Spleen (tissue), 11 donors: ENCODE measurements at regions not wholly inside any gene's neighbourhood (a gene's known extent, or its start where the extent isn't known, plus 50 kb on each side); places are given as distances from the start of the nearest gene placed in this dataset.
A peak's percentile ranks its signal among the peaks of the same experiment; 100 is the strongest.

Experiments used
- DNase-seq: peaks from one replicate; pipeline ENCODE4 v3.0.0-alpha.2; 2020
- H3K27ac ChIP-seq, 8 donors: fragments of 200-600 bp; sonication (generic) in 7 of 8; 1 replicate in 4 of 8; 2 replicates in 4 of 8; pipeline versions ENCODE4 v1.5.0 to v1.8.0; 2016 to 2021; ENCODE audit warnings: inconsistent platforms in 4 of 8, mild to moderate bottlenecking in 4 of 8, moderate library complexity in 1 of 8
- H3K27me3 ChIP-seq, 7 donors: fragments of 200-600 bp; sonication (generic) in 6 of 7; replicated peaks in 1 of 7; 1 replicate in 4 of 7; 2 replicates in 3 of 7; pipeline versions ENCODE4 v1.5.0 to v1.8.0; 2016 to 2021; ENCODE audit warnings: inconsistent platforms in 3 of 7, mild to moderate bottlenecking in 1 of 7
- H3K36me3 ChIP-seq, 6 donors: fragments of 200-600 bp; sonication (generic) in 5 of 6; 1 replicate in 4 of 6; 2 replicates in 2 of 6; pipeline versions ENCODE4 v1.5.0 to v1.8.0; 2016 to 2021; ENCODE audit warnings: inconsistent platforms in 2 of 6
- H3K4me1 ChIP-seq, 6 donors: fragments of 200-600 bp; sonication (generic) in 5 of 6; 1 replicate in 3 of 6; 2 replicates in 3 of 6; pipeline versions ENCODE4 v1.5.0 to v1.8.0; 2016 to 2021; ENCODE audit warnings: inconsistent platforms in 3 of 6
- H3K4me3 ChIP-seq, 8 donors: fragments of 200-600 bp; sonication (generic) in 7 of 8; 1 replicate in 4 of 8; 2 replicates in 4 of 8; pipeline versions ENCODE4 v1.5.0 to v1.8.0; 2016 to 2021; ENCODE audit warnings: inconsistent platforms in 4 of 8, mild to moderate bottlenecking in 4 of 8, moderate library complexity in 2 of 8
- H3K9me3 ChIP-seq, 8 donors: fragments of 200-600 bp; sonication (generic) in 7 of 8; 1 replicate in 4 of 8; 2 replicates in 4 of 8; pipeline versions ENCODE4 v1.5.0 to v1.8.0; 2016 to 2021; ENCODE audit warnings: inconsistent platforms in 4 of 8
- POLR2A ChIP-seq, 3 donors: fragments of 450-650 bp; IDR thresholded peaks; one replicate each; pipeline ENCODE4 v1.5.1; 2017; ENCODE audit warnings: antibody characterized with exemption in 3 of 3, mild to moderate bottlenecking in 1 of 3
- POLR2AphosphoS5 ChIP-seq, 3 donors: sonication (generic); formaldehyde crosslinking; IDR thresholded peaks; one replicate each; pipeline ENCODE4 v1.5.1; 2017; ENCODE audit warnings: antibody characterized with exemption in 3 of 3
- WGBS, 5 donors: extraction: QIAGEN DNeasy Blood & Tissue Kit in 3 of 5; methylation state at CpG; one replicate each; pipeline versions ENCODE4 v1.1.5 to v1.1.7; 2013 to 2018; 5-methylcytosine and 5-hydroxymethylcytosine counted together
- intact Hi-C: fragments of 100-400 bp; cut with DNase I; formaldehyde crosslinking; loops from one replicate; pipeline ENCODE4 v1.15.0; 2023; ENCODE audit warnings: low total_unique reads
- TF ChIP-seq, protein P1 (sequence below), 11 experiments: fragments of 200-600 bp in 7 of 11; fragments of 450-650 bp in 4 of 11; sonication (generic) in 4 of 11; IDR thresholded peaks in 8 of 11; conservative IDR thresholded peaks in 3 of 11; 1 replicate in 7 of 11; 2 replicates in 4 of 11; pipeline versions ENCODE4 v1.4.0 to v1.8.0; 2016 to 2021; ENCODE audit warnings: antibody characterized with exemption in 11 of 11, inconsistent platforms in 4 of 11, mild to moderate bottlenecking in 1 of 11
- donor health status: healthy with polysubstance abuse.
- donor health status: DM: no; HTN: no; CAD: no; lungs with moderate emphysema.
- donor health status: DM: no; HTN: no; CAD: no.
- donor health status: Bipolar disorder and iron deficiency.
- donor health status: healthy.
- donor health status: DM: no; HTN: no; CAD: no.
- donor health status: DM: yes; HTN: yes; CAD: no.

DNA sequence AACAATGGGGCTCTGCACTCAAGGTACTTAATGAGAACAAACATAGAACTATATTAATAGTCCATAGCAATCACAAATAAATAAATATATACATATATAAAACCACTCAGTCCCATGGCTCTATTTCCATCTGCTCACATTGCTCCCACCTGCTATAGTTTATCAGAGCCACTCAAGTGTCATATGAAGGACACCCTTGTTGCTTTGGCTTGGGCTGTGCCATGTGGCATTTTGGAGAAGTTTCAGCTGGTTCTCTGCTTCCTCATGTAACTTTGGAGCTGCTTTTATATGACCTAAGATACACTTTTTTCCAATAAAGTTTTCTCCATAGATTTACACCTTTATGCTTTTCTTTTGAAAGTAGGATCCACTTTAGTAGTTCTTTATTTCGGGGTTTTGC lies 126.4 kb downstream of the KCNJ2 start:
- Histone ChIP-seq H3K27ac (peak overlapping the region in 7 of 8 donors; percentile 15 to 87 (median 63)), H3K4me3 (no peak overlapping the region), H3K36me3 (no peaks in the 10 kb centered on the region), H3K9me3 (peaks cover 0 to 4% (median 0%) of the 10 kb centered on the region in 8 donors), H3K4me1 (peaks cover 0 to 20% (median 0%) of the 10 kb centered on the region in 6 donors), H3K27me3 (no peaks in the 10 kb centered on the region)
- TF ChIP-seq, protein P1, sequence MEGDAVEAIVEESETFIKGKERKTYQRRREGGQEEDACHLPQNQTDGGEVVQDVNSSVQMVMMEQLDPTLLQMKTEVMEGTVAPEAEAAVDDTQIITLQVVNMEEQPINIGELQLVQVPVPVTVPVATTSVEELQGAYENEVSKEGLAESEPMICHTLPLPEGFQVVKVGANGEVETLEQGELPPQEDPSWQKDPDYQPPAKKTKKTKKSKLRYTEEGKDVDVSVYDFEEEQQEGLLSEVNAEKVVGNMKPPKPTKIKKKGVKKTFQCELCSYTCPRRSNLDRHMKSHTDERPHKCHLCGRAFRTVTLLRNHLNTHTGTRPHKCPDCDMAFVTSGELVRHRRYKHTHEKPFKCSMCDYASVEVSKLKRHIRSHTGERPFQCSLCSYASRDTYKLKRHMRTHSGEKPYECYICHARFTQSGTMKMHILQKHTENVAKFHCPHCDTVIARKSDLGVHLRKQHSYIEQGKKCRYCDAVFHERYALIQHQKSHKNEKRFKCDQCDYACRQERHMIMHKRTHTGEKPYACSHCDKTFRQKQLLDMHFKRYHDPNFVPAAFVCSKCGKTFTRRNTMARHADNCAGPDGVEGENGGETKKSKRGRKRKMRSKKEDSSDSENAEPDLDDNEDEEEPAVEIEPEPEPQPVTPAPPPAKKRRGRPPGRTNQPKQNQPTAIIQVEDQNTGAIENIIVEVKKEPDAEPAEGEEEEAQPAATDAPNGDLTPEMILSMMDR (IDR thresholded peaks at IDR 0.05 in 8 of 11, conservative IDR thresholded peaks at IDR 0.05 in 3 of 11): no peak
- TF ChIP-seq POLR2AphosphoS5 (IDR thresholded peaks at IDR 0.05) (no peak), POLR2A (IDR thresholded peaks at IDR 0.05) (no peak)
- intact Hi-C loops: no loop called here
- DNase-seq: no peak
- WGBS, 5 donors: 83 to 93% (median 89%) methylated on average over 1 of the region's 1 CpG

DNA sequence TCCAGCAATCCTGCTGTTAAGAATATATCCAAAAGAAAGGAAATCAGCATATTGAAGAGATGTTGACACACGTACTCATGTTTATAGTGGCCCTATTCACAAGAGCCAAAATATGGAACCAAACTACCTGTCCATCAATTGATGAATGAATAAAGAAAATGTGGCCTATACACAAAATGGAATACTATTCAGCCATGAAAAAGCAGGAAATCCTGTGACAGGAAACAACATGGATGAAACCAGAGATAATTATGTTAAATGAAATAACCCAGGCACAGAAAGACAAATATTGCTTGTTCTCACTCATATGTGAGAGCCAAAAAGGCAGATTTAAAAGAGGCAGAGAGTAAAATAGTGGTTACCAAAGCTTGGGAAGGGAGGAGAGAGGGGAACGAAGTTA lies 127.1 kb downstream of the KCNJ2 start:
- no peak overlapping the region for H3K4me3 ChIP-seq
- peak overlapping the region in 4 of 8 donors; percentile 63 to 87 (median 71) for H3K27ac ChIP-seq
- no peaks in the 10 kb centered on the region for H3K36me3 ChIP-seq
- intact Hi-C loops: no loop called here
- H3K27me3 ChIP-seq: no peaks in the 10 kb centered on the region
- peaks cover 0 to 20% (median 0%) of the 10 kb centered on the region in 6 donors for H3K4me1 ChIP-seq
- H3K9me3 ChIP-seq: peaks cover 0 to 8% (median 0%) of the 10 kb centered on the region in 8 donors
- 84 to 97% (median 90%) methylated on average over 2 of the region's 2 CpGs for WGBS, 5 donors
- TF ChIP-seq POLR2AphosphoS5 (IDR thresholded peaks at IDR 0.05) (no peak), POLR2A (IDR thresholded peaks at IDR 0.05) (no peak)
- TF ChIP-seq, protein P1 (IDR thresholded peaks at IDR 0.05 in 8 of 11, conservative IDR thresholded peaks at IDR 0.05 in 3 of 11): no peak
- DNase-seq: no peak

DNA sequence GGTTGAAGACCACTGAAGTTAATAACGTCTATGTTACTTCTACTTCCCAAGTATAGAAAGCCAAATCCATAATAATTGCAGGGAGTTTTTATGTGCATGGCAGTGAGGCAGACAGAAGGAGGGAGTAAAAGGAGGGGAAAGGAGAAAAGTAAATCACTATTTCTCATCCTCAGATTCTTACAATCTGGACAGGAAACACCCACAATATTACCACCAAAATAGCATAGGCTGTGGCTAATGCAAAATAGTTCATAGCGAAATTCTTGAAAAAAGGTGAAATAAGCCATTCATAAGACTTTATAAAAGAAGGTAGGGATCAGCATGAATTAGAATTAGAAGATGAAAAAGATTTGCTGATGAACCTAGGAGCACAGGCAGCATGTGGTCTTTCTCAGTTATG lies 128.1 kb downstream of the KCNJ2 start:
- 64 to 84% (median 73%) methylated on average over 2 of the region's 2 CpGs for WGBS, 5 donors
- H3K36me3 ChIP-seq: no peaks in the 10 kb centered on the region
- no peak overlapping the region for H3K27ac ChIP-seq
- H3K27me3 ChIP-seq: no peaks in the 10 kb centered on the region
- DNase-seq: no peak
- TF ChIP-seq POLR2A (IDR thresholded peaks at IDR 0.05) (no peak), POLR2AphosphoS5 (IDR thresholded peaks at IDR 0.05) (no peak)
- TF ChIP-seq, protein P1 (IDR thresholded peaks at IDR 0.05 in 8 of 11, conservative IDR thresholded peaks at IDR 0.05 in 3 of 11): no peak
- H3K9me3 ChIP-seq: peaks cover 0 to 8% (median 0%) of the 10 kb centered on the region in 8 donors
- H3K4me1 ChIP-seq: peaks cover 0 to 20% (median 0%) of the 10 kb centered on the region in 6 donors
- H3K4me3 ChIP-seq: no peak overlapping the region
- intact Hi-C loops: no loop called here

DNA sequence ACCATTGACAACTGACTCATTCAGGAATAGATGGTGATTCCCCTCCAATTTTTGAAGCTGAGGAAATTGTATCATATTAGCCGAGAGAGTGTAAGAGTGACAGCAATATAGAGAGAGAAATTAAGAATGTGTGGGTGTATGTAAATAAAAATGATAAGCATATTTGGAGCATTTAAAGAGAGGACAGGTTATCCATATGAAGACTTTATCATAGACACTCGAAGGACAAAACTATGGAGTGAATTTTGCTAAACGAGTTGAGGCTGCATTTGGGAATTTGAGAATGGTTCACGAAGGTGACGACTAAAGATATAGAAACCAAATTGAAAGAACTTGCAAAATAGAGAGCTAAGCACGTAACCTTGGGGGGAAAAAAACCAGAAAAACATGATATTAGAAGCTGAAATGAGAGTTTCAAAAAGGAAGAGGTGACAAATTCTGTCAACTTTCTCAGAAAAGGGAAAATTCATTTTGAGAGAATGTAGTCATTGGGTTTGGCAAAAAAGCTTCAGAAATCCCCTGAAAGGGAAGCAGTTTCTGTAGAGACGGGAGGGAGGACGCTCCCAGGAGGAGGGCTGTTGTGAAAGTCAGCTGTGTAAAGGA lies 129.7 kb downstream of the KCNJ2 start:
- Histone ChIP-seq H3K4me3 (no peak overlapping the region), H3K4me1 (peaks cover 0 to 20% (median 0%) of the 10 kb centered on the region in 6 donors), H3K36me3 (no peaks in the 10 kb centered on the region), H3K27ac (peak overlapping the region in 1 of 8 donors; percentile 18), H3K9me3 (peaks cover 0 to 8% (median 0%) of the 10 kb centered on the region in 8 donors), H3K27me3 (no peaks in the 10 kb centered on the region)
- intact Hi-C loops: no loop called here
- TF ChIP-seq POLR2AphosphoS5 (IDR thresholded peaks at IDR 0.05) (no peak), POLR2A (IDR thresholded peaks at IDR 0.05) (no peak)
- TF ChIP-seq, protein P1 (IDR thresholded peaks at IDR 0.05 in 8 of 11, conservative IDR thresholded peaks at IDR 0.05 in 3 of 11): no peak
- WGBS, 5 donors: 57 to 67% (median 63%) methylated on average over 8 of the region's 8 CpGs
- no peak for DNase-seq
